ENCODE measurements at regions not wholly inside any gene's neighbourhood (a gene's known extent, or its start where the extent isn't known, plus 50 kb on each side); places are given as distances from the start of the nearest gene placed in this dataset.

GRCh38 chr13:50326811-50327210 is 311.6 kb downstream of the KCNRG start:
- TF ChIP-seq CTCF (IDR thresholded peaks at IDR 0.05; ENCODE audit: low read depth, low read length) (no peak), POLR2A (IDR thresholded peaks at IDR 0.05; ENCODE audit: extremely low read depth, insufficient read length) (no peak), MAX (IDR thresholded peaks at IDR 0.05; ENCODE audit: low read depth, low read length) (no peak), MYC (IDR thresholded peaks at IDR 0.05; ENCODE audit: low read depth, low read length) (no peak)
- peak; percentile 19 for DNase-seq (ENCODE audit: low read depth)

GRCh38 chr13:50334115-50334778 is 319.0 kb downstream of the KCNRG start:
- peak; percentile 52; the same call in 1 of the 2 replicates for TF ChIP-seq MYC (IDR thresholded peaks at IDR 0.05; ENCODE audit: low read depth, low read length)
- TF ChIP-seq MAX (IDR thresholded peaks at IDR 0.05; ENCODE audit: low read depth, low read length) = 0 out of 2 replicates have a peak, but pooled peaks have one; percentile 24
- no peak for TF ChIP-seq POLR2A (IDR thresholded peaks at IDR 0.05; ENCODE audit: extremely low read depth, insufficient read length)
- no peak for TF ChIP-seq CTCF (IDR thresholded peaks at IDR 0.05; ENCODE audit: low read depth, low read length)
- DNase-seq (ENCODE audit: low read depth) = peak; percentile 90

More at GRCh38 chr13:50326811-50327210, 311.6 kb downstream of the KCNRG start:
- H3K4me3 ChIP-seq (ENCODE audit: low read depth, low read length) = no peak overlapping the region

GRCh38 chr13:50334944-50335343 is 319.7 kb downstream of the KCNRG start:
- TF ChIP-seq POLR2A (IDR thresholded peaks at IDR 0.05; ENCODE audit: extremely low read depth, insufficient read length) = no peak
- TF ChIP-seq MAX (IDR thresholded peaks at IDR 0.05; ENCODE audit: low read depth, low read length) = no peak
- TF ChIP-seq CTCF (IDR thresholded peaks at IDR 0.05; ENCODE audit: low read depth, low read length) = no peak
- TF ChIP-seq MYC (IDR thresholded peaks at IDR 0.05; ENCODE audit: low read depth, low read length) = no peak
- H3K4me3 ChIP-seq (ENCODE audit: low read depth, low read length) = no peak overlapping the region
- DNase-seq (ENCODE audit: low read depth) = no peak

More at GRCh38 chr13:50334115-50334778, 319.0 kb downstream of the KCNRG start:
- H3K4me3 ChIP-seq (ENCODE audit: low read depth, low read length) = no peak overlapping the region

GRCh38 chr13:50339271-50339670 is 324.0 kb downstream of the KCNRG start:
- no peak overlapping the region for H3K4me3 ChIP-seq (ENCODE audit: low read depth, low read length)
- DNase-seq (ENCODE audit: low read depth) = no peak
- no peak for TF ChIP-seq MAX (IDR thresholded peaks at IDR 0.05; ENCODE audit: low read depth, low read length)
- TF ChIP-seq MYC (IDR thresholded peaks at IDR 0.05; ENCODE audit: low read depth, low read length) = no peak
- no peak for TF ChIP-seq CTCF (IDR thresholded peaks at IDR 0.05; ENCODE audit: low read depth, low read length)
- TF ChIP-seq POLR2A (IDR thresholded peaks at IDR 0.05; ENCODE audit: extremely low read depth, insufficient read length) = no peak

GRCh38 chr13:50340146-50340545 is 324.9 kb downstream of the KCNRG start:
- TF ChIP-seq CTCF (IDR thresholded peaks at IDR 0.05; ENCODE audit: low read depth, low read length) (no peak), POLR2A (IDR thresholded peaks at IDR 0.05; ENCODE audit: extremely low read depth, insufficient read length) (no peak), MYC (IDR thresholded peaks at IDR 0.05; ENCODE audit: low read depth, low read length) (no peak), MAX (IDR thresholded peaks at IDR 0.05; ENCODE audit: low read depth, low read length) (no peak)
- no peak overlapping the region for H3K4me3 ChIP-seq (ENCODE audit: low read depth, low read length)
- no peak for DNase-seq (ENCODE audit: low read depth)
